HG03460 (cell line): ENCODE measurements at regions not wholly inside any gene's neighbourhood (a gene's known extent, or its start where the extent isn't known, plus 50 kb on each side); places are given as distances from the start of the nearest gene placed in this dataset.
"Not testable (repeated sequence)": the region's sequence is repeated elsewhere in the genome, so short reads cannot be mapped to it uniquely, and the experiment has no call there.

ENCODE experiments used
- ATAC-seq: cut with Tn5 transposase; IDR thresholded peaks from one replicate; pipeline ENCODE4 v1.9.1; 2021; ENCODE audit not compliant: unreplicated experiment

DNA sequence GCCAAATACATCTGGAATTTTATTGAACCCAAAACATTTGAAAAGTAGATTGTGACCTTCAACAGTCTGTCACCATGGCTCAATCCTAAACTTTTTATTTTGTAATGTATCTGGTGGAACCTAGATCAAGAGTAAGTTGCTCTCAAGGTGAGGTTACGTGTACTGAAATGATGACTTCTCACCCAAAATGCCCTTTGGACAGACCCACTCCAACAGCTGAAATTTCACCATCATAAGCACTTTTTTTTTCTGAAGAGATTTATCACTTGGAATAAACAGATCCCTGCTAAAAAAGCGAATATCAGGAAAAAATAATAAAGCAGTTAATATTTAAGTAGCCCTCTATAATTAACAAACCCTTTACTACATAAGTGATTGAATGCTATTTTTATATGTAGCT, 155.0 kb upstream of the FBXL7 start:
- ATAC-seq = no peak

DNA sequence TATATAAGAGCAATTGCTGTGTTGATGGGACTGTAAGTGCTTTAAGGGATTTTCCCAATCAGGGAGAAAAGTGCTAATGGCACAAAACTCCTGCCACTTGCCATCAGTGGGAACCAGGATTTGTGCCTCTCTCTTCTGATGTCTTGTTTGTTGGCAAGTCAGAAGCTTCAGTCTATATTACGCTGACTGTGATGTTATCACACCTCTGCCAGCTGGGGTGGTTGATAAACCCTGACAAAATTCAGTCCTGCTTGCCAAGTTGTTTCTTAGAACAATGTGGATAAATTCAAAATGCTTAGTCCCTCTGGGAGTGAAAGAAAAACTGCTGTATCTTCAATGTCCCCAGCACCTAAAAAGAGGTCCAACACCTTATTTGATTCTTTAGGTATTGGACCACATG, 161.4 kb upstream of the FBXL7 start:
- no peak for ATAC-seq

DNA sequence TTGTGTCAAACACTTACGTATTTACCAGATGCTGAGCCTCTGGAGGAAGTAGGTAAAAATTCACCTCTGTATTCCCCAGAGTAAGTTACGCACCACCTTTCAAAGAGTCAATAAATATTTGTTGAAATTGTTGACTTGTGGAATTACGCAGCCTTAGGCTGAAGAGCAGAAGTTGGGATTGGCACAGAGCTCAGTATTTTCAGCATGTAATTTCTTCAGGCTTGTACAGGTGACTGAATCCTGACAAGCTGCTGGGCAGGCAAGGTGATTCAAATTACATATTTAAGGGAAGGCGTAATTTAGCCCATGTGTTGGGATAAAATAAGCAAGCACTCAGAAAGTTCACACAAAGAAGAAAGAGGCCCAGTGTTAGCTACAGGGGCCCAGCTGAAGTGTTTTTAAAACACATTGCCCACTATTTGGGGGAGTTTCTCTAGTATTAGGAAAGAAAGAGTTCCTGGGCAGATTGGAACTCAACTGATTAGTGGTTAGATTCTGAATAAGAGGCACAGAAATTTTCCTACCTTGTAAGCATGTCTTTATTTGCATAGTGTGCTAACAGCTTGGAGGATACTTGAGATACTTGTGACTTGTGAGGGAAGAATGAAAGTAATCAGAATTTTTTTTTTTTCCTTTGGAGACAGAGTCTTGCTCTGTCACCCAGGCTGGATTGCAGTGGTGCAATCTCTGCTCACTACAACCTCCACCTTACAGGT, 165.3 kb upstream of the FBXL7 start:
- no peak for ATAC-seq

DNA sequence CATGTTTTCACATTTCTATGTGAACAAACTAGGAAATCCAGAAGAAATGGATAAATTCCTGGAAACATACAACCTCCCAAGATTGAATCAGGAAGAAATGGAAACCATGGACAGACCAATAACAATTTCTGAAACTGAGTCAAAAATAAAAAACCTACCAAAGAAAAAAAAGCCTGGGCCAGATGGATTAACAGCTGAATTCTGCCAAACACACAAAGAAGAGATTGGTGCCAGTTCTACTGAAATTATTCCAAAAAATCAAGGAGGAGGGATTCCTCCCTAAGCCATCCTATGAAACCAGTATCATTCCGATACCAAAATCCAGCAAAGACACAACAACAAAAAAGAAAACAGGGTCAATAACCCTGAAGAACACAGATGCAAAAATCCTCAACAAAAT, 166.9 kb upstream of the FBXL7 start:
- ATAC-seq = no peak

DNA sequence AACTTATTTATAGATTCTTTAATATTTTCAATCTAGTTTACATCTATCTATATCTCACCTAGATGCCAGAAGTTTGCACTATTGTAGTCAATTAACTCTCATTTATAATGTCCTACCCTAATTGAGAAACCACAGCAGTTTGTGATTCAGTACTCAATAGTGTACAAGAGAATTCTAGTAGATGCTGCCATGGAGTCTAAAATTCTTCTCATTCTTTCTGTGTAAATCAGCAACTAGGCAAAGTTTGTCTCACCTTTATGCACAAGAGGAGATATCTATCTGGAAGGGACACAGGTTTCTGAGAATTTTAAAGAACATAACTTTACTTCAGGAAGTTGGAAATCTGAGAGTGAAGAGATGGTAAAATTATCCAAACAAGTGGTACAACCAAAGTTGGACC, 173.0 kb upstream of the FBXL7 start:
- no peak for ATAC-seq

DNA sequence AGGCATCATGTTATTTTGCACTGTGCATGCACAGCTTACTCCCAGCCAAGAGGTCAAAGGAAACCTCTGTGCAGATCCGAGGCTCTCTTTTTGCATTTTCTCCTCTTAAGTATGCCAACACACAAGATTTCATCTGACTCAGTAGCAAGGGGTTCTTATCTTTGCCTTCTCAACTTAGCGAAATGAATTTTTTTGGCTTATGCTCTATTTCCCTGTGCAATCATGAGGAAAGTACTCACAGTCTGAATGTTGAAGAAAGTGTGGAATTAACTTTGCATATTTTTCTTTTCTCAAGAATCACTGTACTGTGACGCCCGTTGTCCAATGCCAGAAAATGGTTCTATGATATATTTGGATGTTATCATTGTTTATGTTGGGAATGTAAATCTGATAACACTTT, 173.5 kb upstream of the FBXL7 start:
- no peak for ATAC-seq

DNA sequence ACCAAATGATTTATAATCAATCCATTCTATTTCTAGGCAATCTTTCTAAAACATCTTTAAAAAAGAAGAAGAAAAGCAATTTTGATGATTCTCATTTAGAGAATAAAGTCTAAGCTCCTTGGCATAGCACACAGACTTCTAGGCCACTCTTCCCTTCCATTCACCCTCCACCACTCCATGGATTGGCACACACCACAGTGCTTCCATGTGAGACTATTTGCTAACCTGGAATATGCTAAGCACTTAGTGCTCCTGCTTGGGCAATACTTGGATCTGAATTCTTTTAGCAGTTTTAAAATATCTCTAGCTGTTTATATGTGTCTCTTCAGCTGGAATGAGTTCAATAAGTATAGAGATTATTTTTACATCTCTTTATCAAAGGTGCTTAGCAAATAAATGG, 177.6 kb upstream of the FBXL7 start:
- ATAC-seq = no peak

DNA sequence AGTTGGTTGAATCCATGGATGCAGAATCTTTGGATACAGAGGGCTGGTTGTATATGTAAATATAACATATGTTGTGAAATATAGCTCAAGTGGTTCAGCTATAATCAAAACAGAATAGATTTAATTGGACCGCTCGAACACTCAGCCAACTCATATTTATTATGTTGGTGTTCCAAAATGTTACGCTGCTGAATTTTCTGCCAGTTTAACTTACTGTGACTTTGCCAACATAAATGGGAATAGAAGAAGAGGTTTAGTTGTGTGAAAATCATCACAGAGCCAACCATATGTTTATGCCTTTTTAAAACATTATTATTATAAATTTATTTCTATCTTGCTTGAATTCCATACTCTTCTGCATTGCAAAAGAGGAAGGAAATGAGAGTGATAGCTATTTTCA, 178.2 kb upstream of the FBXL7 start:
- ATAC-seq = no peak

DNA sequence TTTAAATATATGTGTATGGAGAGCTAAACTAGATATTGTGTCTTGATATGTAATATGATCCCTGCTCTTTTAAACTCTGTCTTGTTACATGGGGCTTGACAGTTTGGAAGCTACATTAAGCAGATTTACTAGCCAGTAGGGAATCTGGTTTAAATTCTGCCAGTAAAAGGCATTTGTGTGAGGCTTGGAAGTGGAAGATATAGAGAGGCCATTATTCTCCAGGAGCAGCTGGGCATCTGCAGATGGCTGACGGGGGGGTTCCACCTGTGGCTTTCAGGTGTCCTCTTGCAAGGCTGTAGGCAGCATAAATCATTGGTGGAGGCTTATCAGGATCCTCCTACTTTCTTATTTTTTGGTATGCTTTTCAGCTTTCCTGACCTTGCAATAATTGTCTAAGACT, 179.1 kb upstream of the FBXL7 start:
- no peak for ATAC-seq

DNA sequence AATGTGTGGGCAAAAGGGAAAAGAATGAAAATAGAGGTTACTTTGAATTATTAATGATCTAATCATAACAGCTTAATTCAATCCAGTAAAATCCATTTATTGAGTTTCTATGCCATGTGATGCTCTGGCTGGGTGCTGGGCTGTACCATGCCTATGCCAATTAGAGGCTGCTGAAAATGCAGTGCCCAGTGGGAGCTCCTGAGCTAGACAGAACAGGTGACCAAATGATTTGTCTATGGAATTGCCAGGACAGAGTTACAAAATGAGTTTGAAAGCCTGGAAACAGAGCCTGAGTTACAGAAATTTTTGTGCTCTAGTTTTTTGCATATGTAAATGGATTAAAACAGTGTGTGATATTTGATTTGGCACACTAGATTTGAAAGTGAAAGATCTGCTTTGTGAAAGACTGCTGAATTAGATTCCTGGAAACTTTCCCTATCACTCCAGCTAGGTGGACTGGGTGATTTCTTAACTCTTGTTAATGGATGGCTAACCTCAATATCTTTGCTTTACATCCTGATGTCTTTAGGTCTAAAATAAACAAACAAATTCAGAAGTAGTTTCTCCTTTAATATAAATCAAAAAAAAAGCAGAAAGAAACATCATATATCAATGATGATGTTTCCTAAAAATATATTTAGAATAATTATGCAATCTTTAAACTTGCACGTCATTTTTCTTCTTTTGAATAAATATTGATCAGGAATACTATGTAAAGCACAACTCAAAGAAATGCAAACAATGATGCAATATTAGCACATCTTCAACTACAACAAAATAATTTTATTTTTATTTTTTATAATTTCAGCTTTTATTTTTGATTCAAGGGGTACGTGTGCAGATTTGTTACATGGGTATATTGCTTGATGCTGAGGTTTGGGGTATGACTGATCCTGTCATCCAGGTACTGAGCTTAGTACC, 194.8 kb upstream of the FBXL7 start:
- no peak for ATAC-seq

DNA sequence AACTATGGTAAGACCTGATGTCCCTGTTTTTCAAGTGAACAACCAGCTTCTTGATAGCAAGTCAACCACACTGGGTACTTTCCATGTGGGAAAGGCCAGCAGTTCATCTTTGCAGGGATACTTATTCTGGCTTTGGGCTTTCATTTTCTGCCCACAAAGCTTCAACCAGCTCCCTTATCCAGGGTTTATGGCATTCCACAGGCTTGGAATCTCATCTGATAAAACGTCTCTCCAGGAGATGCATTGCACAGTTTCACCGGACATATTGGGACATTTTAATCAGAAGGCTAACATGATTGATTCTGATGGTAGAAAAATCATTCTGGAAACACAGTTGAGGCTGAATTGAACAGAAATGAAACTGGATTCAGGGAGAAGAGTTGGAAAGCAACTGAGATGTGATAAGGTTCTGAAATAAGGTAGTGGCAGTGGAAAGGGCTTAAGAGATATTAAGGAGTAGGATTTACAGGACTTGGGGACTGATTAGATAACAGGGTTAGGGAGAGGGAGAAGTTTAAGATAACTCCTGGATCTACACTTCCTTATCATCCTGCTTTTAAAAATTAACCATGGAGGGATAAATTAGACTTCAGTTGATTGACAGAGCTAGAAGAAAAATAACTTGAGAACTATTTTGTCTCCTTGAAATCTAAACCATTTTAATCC, 195.8 kb upstream of the FBXL7 start:
- no peak for ATAC-seq

DNA sequence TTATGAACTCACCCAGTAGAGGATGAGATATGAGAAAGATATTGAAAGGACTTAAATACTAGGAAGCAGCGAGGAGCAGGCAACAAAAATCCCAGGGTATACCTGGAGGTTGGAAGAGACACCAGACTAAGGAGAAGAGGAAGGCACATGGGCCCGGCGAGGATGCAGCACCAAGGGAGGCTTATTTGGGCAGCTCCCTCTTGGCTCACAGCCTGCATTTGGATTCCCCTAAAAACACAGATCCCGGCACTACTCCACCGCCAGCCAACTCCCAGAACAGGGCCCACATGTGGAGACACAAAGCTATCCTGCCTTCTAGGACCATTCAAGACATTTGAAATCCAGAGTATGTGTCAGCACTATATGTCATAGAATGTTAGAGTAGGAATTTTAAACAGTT, 199.8 kb upstream of the FBXL7 start:
- ATAC-seq = no peak

DNA sequence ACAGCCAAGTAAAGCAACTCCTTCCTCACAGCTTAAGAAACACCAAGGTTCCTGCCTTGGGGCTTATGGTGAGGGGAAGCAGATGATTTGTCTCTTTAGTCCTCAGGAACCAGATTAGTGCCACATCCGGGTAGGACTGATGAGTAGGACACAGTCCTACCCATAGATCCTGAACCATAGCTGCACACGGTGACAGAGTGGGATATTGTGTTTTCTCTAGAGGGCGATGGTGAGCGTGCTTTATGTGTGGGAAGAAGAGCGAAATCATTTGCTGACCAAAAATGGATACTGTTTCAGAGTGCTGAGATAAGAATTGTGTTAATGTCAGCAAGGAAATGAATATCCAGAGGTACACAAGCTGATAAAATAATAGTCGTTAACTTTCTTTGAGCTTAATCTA, 209.0 kb upstream of the FBXL7 start:
- no peak for ATAC-seq

DNA sequence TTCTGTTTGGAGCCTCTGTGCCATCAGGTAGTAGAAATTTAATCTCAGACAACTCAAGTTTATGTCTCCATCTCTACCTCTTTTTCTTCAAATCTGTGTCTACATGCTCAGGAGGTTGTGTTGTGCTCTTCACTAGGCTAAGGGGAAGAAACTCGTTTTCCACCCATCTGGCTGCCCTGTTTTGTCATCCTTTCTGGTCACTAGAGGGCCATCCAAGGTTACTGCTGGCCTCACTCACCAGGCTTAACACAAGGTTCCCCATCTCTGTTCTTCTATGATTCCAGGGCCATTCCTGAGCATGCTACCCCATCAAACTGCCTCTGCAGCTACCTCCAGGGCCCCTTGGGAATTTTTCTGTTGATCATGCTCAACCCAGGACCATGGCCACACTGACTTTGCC, 213.3 kb upstream of the FBXL7 start:
- no peak for ATAC-seq

DNA sequence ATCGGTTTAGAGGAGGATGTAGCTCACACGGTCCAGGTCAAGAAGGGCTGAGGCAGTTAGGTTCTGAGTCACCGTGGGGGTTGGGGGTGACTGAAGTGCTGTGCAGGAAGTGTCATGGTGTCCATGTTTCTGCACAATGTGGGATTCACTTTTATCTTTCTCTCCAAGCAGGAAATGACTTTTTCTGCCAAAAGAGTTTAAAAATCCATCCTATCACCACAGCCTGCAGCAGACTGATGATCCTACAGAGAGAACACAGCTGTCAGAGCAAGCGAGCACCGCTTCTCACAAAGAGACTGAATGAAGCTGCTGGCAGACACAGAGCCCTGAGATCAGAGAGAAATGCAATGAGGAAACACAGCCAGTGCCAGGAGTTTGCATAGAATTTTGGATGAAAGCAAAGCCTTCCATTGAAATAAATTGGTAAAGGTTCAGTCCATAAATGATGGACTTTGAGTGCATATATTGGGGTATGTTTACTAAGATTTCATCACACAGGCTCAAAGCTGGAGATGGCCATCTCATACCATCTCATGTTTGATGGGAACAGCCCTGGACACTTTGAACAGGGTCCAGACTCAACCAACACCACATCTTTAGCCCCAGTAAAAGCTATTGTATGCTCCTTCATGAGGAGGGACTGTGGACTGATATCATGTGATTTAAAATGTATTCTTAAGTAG, 213.9 kb upstream of the FBXL7 start:
- ATAC-seq = no peak

DNA sequence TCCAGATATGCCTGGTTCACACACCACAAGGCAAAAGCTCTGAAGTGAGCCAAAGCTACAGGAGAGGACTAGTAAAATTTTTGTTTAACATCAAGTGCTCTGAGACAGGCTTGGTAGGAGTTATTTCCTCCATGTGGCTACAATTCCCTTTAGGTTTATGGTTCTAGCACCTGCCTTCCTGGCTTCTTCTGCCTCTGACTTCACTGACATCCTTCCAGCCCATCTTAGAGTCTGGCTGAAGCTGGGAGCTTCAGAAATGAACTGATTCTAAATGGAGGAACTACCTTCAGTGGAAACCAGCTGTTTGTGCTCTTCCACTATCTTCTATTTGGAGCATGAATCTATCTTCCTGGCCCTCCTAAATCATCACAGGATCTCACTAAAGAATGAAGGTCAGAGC, 215.3 kb upstream of the FBXL7 start:
- ATAC-seq = no peak

DNA sequence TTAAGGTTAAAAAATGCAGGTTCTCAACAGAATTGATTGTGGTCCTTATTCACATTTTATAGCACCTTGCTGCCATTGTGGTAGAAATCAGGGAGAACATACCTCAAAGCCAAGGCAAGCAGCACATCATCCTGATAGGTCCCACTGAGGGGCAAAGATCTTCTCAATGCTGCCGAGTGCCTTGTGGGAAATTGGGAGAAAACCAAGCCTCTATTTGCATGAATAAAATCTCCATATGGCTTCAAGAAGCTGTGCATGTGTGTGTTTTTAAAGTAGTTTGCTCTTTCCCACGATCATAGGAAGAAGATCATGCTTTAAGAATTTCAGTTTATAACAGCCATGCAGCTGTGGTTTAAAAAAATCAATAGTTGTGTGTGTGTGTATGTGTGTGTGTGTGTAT, 216.9 kb upstream of the FBXL7 start:
- no peak for ATAC-seq

DNA sequence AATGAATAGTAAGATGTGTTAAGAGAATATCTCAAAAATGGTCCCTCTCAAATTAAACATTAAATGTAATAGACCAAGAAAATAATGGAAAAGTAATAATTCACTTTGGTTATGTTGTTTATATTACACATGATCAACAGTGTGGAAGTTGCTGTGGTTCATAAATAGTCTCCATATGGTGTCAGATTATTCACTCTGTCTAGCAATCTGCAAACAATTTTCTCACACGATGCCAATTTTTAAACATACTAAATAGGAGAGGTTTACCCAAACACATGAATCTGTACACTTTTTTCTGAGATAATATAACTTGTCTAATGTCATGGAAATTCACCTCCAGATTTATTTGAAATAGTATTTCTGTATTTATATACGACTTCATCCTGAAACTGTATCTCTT, 217.4 kb upstream of the FBXL7 start:
- ATAC-seq = no peak

DNA sequence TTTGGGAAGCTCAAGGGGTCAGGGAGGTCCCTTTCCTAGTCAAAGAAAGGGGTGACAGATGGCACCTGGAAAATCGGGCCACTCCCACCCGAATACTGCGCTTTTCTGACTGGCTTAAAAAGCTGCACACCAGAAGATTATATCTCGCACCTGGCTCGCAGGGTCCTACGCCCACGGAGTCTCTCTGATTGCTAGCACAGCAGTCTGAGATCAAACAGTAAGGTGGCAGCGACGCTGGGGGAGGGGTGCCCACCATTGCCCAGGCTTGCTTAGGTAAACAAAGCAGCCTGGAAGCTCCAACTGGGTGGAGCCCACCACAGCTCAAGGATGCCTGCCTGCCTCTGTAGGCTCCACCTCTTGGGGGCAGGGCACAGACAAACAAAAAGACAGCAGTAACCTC, 228.4 kb upstream of the FBXL7 start:
- not testable (repeated sequence) for ATAC-seq

DNA sequence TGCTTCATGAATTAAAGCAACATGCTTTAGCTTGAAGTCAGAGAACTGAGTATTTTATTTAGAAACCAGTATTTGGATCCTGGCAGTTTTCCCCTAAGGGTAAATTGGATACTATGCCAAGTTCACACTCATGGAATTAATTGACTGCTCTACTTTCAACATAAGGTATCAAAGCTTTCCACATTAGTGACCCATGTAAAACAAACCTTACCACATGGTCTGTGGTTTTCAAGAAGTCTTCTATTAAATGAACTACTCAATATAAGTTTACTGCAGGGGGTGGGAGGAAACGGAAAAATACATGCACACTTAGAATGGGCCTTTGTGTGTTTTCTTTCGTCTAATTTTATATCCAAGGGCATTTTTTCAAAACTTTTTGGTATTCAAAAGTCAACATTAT, 232.0 kb upstream of the FBXL7 start:
- no peak for ATAC-seq

DNA sequence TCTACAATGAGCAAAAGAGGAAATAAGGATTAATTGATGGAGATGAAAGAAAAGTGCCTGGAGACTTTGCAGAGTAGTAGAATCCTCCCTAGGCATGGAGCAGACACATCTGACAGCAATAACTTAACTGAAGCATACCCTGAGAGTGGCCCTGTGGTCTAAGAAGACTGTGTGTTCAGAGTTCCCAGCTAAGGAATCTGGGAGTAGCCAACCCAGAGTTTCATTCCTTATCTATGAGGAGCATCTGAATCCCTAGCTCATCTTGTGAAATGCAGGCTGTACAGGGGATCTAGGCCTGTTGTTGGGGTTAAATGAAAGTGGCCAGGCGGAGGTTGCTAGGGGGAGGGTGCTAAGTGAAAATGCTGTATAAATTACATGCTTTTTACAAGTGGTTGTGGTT, 233.1 kb upstream of the FBXL7 start:
- no peak for ATAC-seq
